ENCODE measurements at regions not wholly inside any gene's neighbourhood (a gene's known extent, or its start where the extent isn't known, plus 50 kb on each side); places are given as distances from the start of the nearest gene placed in this dataset.

GRCh38 chr4:53674903-53675302, 83.6 kb upstream of the LNX1 start:
- TF ChIP-seq ZFP90 (CRISPR knock-in tag; IDR thresholded peaks at IDR 0.05; ENCODE audit: borderline replicate concordance) (no peak), MYNN (CRISPR knock-in tag; IDR thresholded peaks at IDR 0.05; ENCODE audit: low read depth) (no peak), USF2 (IDR thresholded peaks at IDR 0.05; ENCODE audit: low read depth, low read length) (no peak), USF2 (CRISPR knock-in tag; IDR thresholded peaks at IDR 0.05; ENCODE audit: borderline replicate concordance) (no peak), ZNF263 (CRISPR knock-in tag; IDR thresholded peaks at IDR 0.05) (no peak)
